ENCODE measurements at regions not wholly inside any gene's neighbourhood (a gene's known extent, or its start where the extent isn't known, plus 50 kb on each side); places are given as distances from the start of the nearest gene placed in this dataset.
"Not testable (repeated sequence)": the region's sequence is repeated elsewhere in the genome, so short reads cannot be mapped to it uniquely, and the experiment has no call there.

DNA sequence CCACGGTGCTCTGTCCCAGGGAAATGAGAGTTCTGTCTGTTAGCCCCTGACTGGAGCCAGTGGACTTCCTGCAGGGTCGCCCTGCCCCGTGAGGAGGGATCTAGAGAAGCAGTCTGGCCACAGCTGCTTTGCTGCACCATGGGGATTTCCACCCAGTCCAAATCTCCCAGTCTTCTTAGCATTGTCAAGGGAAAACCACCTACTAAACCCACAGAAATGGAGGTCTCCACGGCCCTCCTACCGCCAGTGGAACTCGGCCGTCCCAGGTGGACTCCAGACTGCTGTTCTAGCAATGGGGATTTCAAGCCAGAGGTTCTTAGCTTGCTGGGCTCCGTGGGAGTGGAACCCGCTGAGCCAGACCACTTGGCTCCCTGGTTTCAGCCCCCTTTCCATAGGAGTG is 133.3 kb upstream of the PCDH7 start:
- CTCF ChIA-PET (ENCODE audit: low intra/inter-chr PET ratio, low total read pairs) = no interaction called here
- no peak for DNase-seq (ENCODE audit: low spot score)
- no peak for ATAC-seq
- no peak overlapping the region for H3K27ac ChIP-seq (ENCODE audit: extremely low read length, insufficient read depth, low read length)
- H3K9ac ChIP-seq (ENCODE audit: insufficient read depth, low read depth, low read length) = no peak overlapping the region
- H3K4me1 ChIP-seq (ENCODE audit: insufficient read depth, low read length) = no peaks in the 10 kb centered on the region
- 0% methylated on average over 2 of the region's 9 CpGs for WGBS (ENCODE audit: low lambda C conversion rate)
- in situ Hi-C loops (cut with HindIII; ENCODE audit: extremely low pct_ligation_motif_present, low pct_unique_long_range_greater_than_20kb) (no loop called here), intact Hi-C loops (cut with micrococcal nuclease; ENCODE audit: unreplicated experiment) (no loop called here)
- H3K4me3 ChIP-seq (replicated peaks in 1 of 3; ENCODE audit: insufficient read depth in 1 of 3, low read depth in 2 of 3, low read length in 3 of 3) = no peak overlapping the region
- no peak for FAIRE-seq
- TF ChIP-seq ZNF331 (CRISPR knock-in tag; IDR thresholded peaks at IDR 0.05) (no peak), SMC3 (IDR thresholded peaks at IDR 0.05; ENCODE audit: low read length) (no peak), GATAD2A (CRISPR knock-in tag; IDR thresholded peaks at IDR 0.05) (no peak), RBM22 (optimal IDR thresholded peaks at IDR 0.05; ENCODE audit: low read length) (no peak), ZNF274 (CRISPR knock-in tag; IDR thresholded peaks at IDR 0.05) (no peak), KAT2B (IDR thresholded peaks at IDR 0.05; ENCODE audit: borderline replicate concordance, low read depth, low read length) (no peak), ZNF607 (CRISPR knock-in tag; IDR thresholded peaks at IDR 0.05; ENCODE audit: borderline replicate concordance) (no peak)
- TF ChIP-seq, protein P1, sequence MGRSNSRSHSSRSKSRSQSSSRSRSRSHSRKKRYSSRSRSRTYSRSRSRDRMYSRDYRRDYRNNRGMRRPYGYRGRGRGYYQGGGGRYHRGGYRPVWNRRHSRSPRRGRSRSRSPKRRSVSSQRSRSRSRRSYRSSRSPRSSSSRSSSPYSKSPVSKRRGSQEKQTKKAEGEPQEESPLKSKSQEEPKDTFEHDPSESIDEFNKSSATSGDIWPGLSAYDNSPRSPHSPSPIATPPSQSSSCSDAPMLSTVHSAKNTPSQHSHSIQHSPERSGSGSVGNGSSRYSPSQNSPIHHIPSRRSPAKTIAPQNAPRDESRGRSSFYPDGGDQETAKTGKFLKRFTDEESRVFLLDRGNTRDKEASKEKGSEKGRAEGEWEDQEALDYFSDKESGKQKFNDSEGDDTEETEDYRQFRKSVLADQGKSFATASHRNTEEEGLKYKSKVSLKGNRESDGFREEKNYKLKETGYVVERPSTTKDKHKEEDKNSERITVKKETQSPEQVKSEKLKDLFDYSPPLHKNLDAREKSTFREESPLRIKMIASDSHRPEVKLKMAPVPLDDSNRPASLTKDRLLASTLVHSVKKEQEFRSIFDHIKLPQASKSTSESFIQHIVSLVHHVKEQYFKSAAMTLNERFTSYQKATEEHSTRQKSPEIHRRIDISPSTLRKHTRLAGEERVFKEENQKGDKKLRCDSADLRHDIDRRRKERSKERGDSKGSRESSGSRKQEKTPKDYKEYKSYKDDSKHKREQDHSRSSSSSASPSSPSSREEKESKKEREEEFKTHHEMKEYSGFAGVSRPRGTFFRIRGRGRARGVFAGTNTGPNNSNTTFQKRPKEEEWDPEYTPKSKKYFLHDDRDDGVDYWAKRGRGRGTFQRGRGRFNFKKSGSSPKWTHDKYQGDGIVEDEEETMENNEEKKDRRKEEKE (IDR thresholded peaks at IDR 0.05) = no peak
- TF ChIP-seq, protein P2, sequence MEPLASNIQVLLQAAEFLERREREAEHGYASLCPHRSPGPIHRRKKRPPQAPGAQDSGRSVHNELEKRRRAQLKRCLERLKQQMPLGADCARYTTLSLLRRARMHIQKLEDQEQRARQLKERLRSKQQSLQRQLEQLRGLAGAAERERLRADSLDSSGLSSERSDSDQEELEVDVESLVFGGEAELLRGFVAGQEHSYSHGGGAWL (CRISPR knock-in tag; IDR thresholded peaks at IDR 0.05) = no peak
- TF ChIP-seq, protein P3, sequence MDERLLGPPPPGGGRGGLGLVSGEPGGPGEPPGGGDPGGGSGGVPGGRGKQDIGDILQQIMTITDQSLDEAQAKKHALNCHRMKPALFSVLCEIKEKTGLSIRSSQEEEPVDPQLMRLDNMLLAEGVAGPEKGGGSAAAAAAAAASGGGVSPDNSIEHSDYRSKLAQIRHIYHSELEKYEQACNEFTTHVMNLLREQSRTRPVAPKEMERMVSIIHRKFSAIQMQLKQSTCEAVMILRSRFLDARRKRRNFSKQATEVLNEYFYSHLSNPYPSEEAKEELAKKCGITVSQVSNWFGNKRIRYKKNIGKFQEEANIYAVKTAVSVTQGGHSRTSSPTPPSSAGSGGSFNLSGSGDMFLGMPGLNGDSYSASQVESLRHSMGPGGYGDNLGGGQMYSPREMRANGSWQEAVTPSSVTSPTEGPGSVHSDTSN (CRISPR knock-in tag; IDR thresholded peaks at IDR 0.05) = no peak
- TF ChIP-seq, protein P4, sequence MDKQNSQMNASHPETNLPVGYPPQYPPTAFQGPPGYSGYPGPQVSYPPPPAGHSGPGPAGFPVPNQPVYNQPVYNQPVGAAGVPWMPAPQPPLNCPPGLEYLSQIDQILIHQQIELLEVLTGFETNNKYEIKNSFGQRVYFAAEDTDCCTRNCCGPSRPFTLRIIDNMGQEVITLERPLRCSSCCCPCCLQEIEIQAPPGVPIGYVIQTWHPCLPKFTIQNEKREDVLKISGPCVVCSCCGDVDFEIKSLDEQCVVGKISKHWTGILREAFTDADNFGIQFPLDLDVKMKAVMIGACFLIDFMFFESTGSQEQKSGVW (CRISPR knock-in tag; IDR thresholded peaks at IDR 0.05; ENCODE audit: borderline replicate concordance) = no peak
- H3K79me2 ChIP-seq (ENCODE audit: insufficient read depth, low read length) = no peaks in the 10 kb centered on the region
- H3K4me2 ChIP-seq (ENCODE audit: low read depth, low read length) = no peak overlapping the region
- H3K27me3 ChIP-seq (ENCODE audit: control insufficient read depth in 1 of 2, insufficient read depth in 2 of 2, low read length in 2 of 2) = no peaks in the 10 kb centered on the region
- no TSS peak for BruUV-seq (replicated peaks)
- H3K9me3 ChIP-seq (ENCODE audit: low read length) = peaks cover 41% of the 10 kb centered on the region
- H4K20me1 ChIP-seq (ENCODE audit: insufficient read depth, low read length) = no peaks in the 10 kb centered on the region
- H3K36me3 ChIP-seq (replicated peaks in 1 of 2; ENCODE audit: control insufficient read depth in 1 of 2, insufficient read depth in 2 of 2, low read length in 2 of 2) = no peaks in the 10 kb centered on the region
- POLR2A ChIA-PET = no interaction called here
- no peak overlapping the region for H2AFZ ChIP-seq (ENCODE audit: low read length)

DNA sequence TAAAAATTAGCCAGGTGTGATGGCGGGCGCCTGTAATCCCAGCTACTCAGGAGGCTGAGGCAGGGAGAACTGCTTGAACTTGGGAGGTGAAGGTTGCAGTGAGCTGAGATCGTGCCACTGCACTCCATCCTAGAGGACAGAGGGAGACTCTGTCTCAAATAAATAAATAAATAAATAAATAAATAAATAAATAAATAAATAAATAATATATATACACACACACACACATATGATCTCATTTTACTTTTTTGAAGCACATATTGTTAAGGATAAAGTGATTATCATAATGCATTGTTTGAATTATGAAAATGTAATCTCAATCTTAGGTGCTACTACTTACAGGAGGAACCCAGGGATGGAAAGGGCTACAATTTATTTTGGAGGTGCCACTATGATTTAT is 130.5 kb upstream of the PCDH7 start:
- peaks cover 35% of the 10 kb centered on the region for H3K9me3 ChIP-seq (ENCODE audit: low read length)
- H3K27me3 ChIP-seq (ENCODE audit: control insufficient read depth in 1 of 2, insufficient read depth in 2 of 2, low read length in 2 of 2); H3K4me3 ChIP-seq (replicated peaks in 1 of 3; ENCODE audit: insufficient read depth in 1 of 3, low read depth in 2 of 3, low read length in 3 of 3); H3K4me1 ChIP-seq (ENCODE audit: insufficient read depth, low read length); H4K20me1 ChIP-seq (ENCODE audit: insufficient read depth, low read length); in situ Hi-C loops (cut with HindIII; ENCODE audit: extremely low pct_ligation_motif_present, low pct_unique_long_range_greater_than_20kb); DNase-seq (ENCODE audit: low spot score); H2AFZ ChIP-seq (ENCODE audit: low read length); H3K4me2 ChIP-seq (ENCODE audit: low read depth, low read length); intact Hi-C loops (cut with micrococcal nuclease; ENCODE audit: unreplicated experiment); H3K36me3 ChIP-seq (replicated peaks in 1 of 2; ENCODE audit: control insufficient read depth in 1 of 2, insufficient read depth in 2 of 2, low read length in 2 of 2); CTCF ChIA-PET (ENCODE audit: low intra/inter-chr PET ratio, low total read pairs); H3K9ac ChIP-seq (ENCODE audit: insufficient read depth, low read depth, low read length); POLR2A ChIA-PET; FAIRE-seq; ATAC-seq; H3K27ac ChIP-seq (ENCODE audit: extremely low read length, insufficient read depth, low read length); H3K79me2 ChIP-seq (ENCODE audit: insufficient read depth, low read length); BruUV-seq (replicated peaks): not testable (repeated sequence)
- 6% methylated on average over 3 of the region's 3 CpGs for WGBS (ENCODE audit: low lambda C conversion rate)
